NCI-H187 treated with DMSO at 0.1 percent for 48 hours (cell line): ENCODE measurements at regions not wholly inside any gene's neighbourhood (a gene's known extent, or its start where the extent isn't known, plus 50 kb on each side); places are given as distances from the start of the nearest gene placed in this dataset.
"Not testable (repeated sequence)": the region's sequence is repeated elsewhere in the genome, so short reads cannot be mapped to it uniquely, and the experiment has no call there.

ENCODE experiments used
- DNase-seq: peaks from one replicate; lab custom pipeline; 2025; lab: John Stamatoyannopoulos, UW

DNA sequence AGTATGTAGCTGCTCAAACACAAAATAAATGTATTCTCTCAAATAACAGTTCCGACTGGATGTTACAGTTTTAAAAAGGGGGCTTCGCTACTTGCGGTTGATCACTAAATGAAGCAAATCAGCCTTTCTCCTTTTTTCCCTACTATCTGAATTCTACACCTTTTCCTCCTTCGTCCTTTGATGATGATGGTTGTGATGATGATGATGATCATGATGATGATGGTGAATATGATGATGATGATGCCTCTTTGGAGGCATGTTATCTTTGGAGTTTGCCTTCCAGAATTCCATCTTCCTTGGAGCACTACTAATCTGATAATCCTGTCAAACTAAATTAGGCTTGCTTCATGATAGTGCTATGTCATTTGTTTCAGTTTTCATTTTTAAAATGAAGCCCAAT is 1073.3 kb downstream of the SOCS6 start:
- DNase-seq = no peak

DNA sequence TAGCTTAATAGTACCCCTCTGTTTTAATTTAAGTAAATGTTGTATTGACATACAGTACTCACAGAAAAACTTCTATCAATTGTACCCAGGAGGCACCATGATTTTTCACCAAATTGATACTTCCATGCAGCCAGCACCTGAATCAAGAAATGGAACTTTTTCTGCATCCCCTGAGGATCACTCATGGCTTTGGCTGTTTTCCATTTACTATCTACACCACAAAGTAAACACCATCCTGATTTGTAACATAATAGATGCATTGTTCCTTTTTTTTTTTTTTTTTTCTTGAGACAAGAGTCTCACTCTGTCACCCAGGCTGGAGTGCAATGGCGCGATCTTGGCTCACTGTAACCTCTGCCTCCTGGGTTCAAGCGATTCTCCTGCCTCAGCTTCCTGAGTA is 1066.8 kb downstream of the SOCS6 start:
- not testable (repeated sequence) for DNase-seq

DNA sequence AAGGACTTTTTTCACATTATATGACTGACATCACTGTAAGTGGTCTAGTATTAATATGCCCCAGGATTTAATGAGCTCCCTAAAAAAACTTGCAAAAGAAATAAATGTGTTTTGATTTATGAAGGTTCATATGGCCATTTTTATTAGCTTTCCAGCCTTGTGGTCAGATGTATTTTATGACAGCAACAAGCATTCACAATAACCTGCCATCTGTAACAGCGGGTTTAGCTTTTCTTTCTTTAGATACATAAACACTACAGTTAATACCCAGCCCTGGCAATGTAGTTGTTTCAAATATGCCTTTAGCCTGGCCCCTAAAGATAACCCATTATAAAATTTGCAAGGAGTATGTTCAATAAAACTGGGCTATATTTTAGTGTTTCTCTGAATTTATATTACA is 1063.8 kb downstream of the SOCS6 start:
- no peak for DNase-seq

DNA sequence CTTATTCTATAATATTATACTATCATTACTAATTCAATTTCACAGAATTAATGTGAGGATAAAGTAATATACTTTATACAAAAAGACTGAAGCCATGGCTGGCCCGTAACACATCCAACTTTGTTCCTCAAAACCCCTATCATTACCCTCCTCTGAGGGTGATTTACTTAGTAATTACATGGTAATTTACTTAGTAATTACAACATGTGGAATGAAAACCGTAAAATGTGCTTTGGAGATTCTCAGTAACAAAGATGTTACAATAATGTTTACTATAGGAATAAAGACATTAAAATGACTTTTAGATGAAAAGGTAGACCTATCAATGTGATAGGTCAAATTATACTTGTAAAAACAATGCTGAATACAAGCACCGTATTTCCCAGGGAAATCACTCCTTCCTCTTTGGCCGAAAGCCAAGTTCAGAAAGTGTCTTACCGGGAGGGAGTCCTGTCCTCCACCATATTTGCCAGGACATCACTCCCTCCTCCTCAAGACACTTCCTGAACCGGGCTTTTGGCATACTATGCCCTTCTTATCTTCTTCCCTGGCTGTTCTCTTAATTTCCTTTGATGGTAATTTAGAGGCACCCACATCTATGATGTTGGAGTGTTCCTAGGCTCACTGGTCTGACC is 1047.8 kb downstream of the SOCS6 start:
- DNase-seq = no peak

DNA sequence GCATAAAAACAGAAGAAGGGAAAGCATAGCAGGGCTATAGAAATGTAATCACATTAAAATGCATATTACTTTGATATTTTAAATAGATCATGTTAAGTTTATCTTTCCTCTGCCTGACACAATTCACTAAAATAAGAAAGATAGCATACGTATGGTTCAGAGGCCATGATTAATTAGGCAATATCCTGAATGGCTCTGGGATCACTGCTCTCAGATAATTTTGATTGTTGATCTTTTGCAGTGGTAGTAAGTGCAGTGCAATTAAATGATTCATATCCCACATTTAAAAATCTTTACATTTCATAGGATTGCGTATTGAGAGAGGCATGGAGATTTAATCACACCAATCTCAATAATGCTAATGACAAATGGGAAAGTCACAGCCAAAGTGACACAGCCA is 1040.7 kb downstream of the SOCS6 start:
- DNase-seq = no peak

DNA sequence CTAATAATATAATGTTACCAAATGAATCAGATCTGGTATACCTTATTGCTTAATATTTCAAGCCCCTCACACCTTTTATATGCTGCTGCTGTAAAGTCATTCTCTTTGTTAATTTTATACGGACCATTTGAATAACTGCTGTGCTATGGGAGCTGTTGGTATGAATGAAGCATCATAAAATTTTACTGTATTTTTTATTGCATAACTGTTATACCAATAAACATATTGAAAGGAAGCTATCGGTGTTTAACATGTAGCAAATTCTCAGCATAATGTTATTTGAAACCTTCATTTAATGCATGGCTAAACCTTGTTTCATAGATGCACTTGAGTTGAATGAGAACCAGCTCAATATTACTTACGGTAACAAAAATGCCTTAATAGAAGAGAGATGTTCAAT is 1040.3 kb downstream of the SOCS6 start:
- no peak for DNase-seq

DNA sequence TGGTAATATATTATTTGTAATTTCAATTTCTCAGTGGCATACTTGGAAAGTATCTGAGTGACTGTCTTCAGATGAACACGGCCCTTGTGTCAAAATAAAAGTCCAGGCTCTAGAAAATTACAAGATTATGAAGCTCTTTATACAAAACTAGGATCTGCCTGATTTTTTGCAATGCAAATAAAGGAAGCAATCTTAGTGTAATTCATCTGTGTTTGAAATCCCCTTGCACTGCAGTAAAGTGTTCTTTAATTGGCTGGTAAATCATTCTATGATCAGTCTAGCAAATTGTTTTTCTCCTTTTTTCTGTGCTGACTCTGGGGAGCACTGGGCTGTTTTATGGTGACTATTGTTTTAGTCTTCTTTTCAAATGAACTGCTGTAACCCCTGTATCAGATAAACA is 1039.0 kb downstream of the SOCS6 start:
- DNase-seq = peak; percentile 51

DNA sequence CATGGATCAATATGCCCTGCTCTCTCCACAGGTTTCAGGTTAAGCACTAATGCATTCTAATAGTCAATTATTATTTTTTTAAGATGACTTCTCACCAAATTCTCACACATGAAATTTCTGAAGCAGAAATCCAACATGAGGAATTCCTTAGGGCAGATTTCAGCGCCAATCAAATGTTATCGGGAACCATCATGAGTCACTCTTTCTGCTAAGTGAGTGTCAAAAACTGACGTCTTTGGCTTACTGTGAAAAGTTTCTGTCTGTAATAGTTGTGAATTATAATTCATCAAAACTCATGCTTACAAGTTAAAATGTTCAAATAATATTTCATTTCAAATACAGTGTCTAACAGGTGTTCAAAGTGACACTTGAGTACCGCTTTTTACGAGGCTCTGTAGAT is 1038.6 kb downstream of the SOCS6 start:
- DNase-seq = no peak

DNA sequence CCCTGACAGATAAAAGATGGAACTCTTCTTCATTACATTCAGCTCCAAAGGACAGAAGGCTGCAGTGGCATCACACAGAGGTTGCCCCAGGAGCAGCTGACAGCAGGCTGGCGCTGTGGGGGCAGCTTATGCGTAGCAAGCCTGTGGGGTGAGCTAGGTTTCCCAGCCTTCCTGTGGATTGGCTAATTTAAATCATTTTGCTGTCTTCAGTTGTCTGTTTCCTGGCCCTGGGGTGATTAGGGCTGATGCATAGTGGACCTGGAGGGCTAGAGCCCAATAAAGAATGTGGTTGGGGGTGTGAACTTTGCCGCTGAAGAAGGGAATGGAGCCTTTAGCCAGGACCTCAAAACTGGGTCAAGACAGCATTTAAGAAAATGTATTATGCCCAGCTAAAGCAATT is 1038.0 kb downstream of the SOCS6 start:
- no peak for DNase-seq

DNA sequence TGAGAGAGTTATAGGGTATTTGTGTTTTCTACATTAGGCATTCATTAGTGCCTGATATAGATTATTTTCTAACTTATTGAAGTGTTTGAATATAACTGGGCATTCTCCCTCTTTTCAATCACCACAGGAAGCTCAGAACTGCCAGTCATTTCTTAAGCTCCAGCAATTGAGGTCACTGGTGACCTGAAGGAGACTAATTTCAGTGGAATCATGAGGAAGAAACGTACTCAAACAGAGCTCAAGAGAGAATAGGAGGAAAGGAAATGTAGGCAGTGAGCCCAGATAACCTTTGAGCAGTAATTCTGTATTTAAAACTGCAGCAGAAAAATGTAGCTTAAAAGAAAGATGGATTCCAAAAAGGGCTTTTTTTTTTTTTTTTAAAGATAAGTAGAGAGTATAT is 1035.5 kb downstream of the SOCS6 start:
- no peak for DNase-seq

DNA sequence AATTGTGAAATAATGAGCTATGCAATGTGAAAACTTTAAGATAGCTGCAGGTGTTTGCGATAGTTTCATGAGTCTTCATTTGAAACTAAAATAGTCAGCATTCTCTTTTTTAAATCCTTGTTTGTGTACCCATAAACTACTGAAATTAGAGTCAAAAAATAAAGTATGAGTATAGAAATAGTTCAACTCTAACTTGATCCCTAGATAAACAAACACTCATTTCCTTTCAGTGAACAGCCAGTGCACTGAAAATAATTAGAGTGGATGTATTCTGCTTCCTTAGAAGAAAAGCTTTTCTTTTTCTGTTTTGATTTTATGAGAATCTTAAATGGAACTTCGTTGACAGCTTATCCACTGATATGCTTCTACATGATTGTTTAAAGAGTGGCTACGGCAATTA is 1033.4 kb downstream of the SOCS6 start:
- DNase-seq = no peak

DNA sequence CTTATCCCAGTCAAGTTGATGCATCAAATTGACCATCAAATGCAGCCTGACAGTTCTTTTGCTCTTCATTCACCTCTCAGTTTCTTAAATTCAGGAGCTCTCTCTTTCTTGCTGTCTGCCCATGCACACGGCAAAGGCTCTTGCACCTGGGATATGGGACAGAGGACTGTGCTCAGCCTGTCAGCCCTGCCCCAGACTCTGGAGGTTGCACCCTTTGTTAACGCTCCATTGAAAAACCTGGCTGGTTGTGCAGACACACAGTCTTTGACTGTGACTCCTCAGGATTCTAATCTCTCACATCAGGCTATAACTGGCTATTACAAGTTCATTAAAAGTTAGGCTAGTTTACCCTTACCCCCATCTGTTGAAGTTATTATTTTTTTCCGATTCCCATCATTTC is 1032.5 kb downstream of the SOCS6 start:
- DNase-seq = no peak

DNA sequence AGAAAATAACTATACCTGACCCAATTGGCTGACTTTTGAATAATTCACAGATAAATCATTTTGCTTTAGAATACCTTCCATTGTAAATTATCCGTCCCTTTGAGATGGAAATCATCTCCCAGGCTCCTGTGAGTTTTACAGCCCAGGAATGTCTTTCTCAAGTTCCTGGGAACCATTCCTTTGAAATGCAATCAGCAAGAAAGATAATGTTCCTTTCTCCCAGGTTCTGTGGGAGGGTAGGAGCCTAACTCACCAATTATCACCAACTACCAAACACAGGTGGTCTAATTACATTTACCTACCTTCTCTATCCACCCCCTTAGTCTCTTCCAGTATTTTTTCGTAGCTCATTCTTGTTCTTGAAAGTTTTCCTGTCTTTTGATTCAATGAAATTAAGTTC is 1016.0 kb downstream of the SOCS6 start:
- no peak for DNase-seq

DNA sequence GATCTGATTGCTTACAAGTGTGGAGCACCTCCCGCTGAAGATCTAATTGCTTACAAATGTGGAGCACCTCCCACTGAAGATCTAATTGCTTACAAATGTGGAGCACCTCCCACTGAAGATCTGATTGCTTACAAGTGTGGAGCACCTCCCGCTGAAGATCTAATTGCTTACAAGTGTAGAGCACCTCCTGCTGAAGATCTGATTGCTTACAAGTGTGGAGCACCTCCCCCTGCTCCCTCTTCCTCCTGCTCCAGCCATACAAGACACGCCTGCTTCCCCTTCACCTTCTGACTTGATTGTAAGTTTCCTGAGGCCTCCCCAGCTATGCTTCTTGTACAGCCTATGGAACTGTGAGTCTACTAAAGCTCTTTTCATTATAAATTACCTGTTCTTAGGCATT is 1014.9 kb downstream of the SOCS6 start:
- DNase-seq = not testable (repeated sequence)

DNA sequence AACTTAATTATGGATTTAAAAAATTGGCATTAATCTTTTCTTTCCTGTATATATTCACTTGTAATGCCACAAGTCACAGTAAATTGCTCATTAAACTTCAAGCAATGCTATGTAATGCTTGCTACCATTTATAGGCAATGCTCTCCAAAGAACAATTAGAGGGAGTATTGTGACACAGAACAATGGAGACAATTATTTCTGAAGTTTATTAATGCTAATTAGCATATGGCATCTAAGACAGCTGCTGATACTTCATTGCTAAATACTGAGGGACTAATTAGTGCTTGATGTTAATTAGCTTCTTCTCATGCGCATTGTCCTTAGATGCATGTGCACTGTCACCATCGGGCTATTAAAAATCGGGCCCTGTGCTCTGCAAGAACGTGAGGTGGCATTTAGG is 1012.8 kb downstream of the SOCS6 start:
- DNase-seq = no peak

DNA sequence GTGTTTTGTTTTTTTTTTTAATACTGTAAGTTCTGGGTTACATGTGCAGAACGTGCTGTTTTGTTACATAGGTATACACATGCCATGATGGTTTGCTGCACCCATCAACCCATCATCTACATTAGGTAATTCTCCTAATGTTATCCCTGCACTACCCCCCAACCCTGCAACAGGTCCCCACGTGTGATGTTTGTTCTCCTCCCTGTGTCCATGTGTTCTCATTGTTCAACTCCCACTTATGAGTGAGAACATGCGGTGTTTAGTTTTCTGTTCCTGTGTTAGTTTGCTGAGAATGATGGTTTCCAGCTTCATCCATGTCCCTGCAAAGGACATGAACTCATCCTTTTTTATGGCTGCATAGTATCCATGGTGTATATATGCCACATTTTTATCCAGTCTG is 1005.4 kb downstream of the SOCS6 start:
- DNase-seq = not testable (repeated sequence)

DNA sequence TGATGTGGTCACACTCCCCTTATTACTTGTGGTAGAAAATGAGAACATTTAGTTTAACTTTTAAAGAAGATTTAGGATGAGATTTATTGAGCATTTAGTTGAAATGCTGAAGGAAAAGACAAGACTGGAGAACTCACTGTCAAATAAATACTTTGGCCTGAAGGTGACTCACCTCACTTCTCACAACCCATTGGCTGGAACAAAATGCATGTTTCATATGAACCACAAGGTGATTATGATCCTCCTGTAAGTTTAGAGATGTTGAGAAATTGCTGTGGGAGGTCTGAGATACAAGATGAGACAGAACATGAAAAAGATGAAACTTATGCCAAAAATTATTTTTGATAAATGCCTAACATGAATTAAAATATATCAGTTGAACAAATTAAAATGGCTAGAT is 1004.5 kb downstream of the SOCS6 start:
- DNase-seq = no peak

DNA sequence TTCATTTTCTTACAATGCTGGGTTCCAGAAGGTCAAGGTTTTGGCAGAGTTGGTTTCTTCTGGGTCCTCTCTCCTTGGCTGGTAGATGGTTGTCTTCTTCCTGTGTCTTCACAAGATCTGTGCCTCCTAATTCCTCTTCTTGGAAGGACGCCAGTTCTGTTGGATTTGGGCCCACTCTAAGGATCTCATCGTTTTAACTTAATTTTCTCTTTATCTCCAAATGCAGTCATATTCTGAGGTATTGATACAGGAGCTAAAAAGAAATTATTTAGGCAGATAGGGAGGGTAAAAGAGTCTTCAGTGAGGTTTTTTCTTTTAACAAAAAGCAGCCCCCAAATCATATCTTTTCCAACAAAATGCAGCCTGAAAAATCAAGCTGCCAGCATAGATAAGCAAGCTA is 998.4 kb downstream of the SOCS6 start:
- DNase-seq = no peak

DNA sequence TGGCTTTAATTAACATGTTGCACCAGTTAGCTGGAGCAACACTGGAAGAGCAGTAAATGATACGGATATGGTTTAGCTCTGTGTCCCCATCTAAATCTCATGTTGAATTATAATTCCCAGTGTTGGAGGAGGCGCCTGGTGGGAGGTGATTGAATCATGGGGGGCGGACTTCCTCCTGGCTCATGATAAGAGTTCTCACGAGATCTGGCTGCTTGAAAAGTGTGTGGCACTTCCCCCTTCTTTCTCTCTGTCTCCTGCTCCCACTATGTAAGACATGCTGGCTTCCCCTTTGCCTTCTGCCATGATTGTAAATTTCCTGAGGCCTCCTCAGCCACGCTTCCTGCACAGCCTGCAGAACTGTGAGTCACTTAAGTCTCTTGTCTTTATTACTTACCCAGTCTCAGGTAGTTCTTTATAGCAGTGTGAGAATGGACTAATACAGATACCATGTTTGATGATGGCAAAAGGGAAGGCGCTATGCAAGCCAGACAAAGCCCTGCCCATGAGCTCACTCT is 963.6 kb downstream of the SOCS6 start:
- no peak for DNase-seq

DNA sequence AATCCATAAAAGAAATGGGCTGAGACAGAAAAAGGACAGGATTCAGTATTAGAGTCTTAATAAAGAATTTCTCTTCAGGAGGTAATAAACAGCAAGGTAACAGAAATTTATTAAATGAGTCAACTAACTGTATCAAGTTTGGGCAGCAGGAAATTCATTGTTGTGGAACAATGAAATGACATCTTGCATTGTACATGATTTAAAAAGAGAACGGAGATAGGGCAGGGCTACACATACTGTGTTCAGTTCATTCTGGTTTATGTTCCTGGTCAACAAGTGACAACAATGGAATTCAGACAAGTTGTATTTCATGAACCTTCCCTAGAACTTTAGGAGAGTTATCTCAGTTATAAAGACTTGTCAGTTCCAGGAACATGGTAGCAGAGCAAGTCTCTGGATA is 961.3 kb downstream of the SOCS6 start:
- no peak for DNase-seq

DNA sequence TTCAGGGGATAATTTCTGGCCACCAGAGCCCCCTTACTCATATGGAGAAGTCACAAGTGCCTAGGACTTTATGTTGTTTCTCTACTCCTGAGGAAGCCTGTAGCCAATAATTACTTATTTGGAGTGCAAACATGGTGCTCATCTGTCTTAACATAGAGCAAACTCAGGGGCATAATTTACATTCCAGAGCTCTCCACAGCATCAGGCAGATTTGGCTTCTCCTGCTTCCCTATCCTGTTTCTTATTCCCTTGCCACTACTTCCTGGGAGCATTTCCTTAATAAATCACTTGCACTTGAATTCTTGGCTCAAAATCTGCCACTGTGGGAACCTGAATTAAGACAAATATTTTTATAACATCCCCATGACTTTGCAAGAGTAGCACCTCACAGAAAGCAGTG is 960.9 kb downstream of the SOCS6 start:
- DNase-seq = no peak

DNA sequence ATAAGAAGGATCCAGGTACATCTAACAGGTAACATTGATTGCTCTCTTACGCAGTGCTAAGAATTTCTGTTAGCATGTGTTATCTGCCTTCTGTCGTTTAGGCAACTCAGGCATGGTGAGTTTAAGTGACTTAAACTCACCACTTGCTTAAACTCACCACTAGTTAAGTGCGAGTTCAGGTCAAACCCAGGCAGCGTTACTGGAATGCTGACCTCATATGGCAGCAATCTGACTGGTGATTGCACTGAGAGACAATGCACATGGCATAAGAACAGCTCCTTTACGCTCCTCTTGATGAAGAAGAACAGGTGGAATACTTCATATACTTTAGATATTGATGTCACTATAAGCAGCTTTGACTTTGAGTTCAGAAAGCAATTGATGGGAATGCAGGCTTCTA is 954.1 kb downstream of the SOCS6 start:
- DNase-seq = no peak

DNA sequence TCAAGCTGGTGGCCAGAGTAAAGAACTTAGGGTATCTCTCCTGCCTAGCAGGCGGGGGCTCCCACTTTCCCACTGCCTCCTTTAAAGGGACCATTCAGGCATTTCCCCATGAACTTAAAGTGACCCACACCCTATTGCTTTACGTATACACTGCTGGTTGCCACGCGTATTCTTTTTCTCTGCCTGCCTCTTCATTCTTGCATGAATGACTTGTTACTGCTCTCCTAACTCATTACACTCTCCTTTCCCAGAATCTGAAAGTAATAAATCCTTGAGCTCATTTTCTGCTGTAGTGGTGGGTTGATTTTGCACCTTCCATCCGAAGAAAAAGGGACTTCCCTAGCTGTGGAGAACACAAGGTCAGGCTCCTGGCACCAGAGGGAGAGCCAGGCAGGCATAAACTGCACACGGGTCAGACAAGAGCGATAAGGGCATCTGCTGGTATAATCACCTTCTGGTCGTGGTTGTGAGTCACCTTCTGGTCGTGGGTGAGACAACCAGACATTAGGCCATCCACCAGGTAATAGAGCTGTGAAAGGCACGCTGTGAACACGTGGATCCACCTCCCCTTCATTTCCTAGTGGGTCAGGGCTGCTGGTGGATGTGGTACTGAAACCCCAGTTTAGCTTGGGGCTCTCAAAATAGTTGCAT is 950.3 kb downstream of the SOCS6 start:
- DNase-seq = no peak

DNA sequence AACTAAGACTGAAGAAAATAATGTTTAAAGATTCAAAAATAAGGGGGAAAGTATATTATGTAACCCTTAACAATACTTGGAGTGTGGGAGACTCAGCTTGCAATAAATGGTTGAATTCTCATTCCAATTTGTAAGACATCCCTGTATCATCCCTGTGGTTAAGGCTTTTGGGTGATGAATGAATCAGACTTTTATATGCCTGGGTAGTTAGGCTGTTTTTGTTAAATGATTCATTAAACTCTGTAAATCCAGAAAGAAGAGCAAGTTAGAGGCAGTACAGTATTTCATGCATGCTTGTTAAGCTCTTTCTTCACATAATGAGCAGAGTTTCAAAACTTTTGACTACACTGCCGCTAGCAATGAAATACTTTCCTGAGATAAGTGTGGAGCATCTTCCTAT is 948.8 kb downstream of the SOCS6 start:
- no peak for DNase-seq
